ENCODE measurements at regions not wholly inside any gene's neighbourhood (a gene's known extent, or its start where the extent isn't known, plus 50 kb on each side); places are given as distances from the start of the nearest gene placed in this dataset.

DNA sequence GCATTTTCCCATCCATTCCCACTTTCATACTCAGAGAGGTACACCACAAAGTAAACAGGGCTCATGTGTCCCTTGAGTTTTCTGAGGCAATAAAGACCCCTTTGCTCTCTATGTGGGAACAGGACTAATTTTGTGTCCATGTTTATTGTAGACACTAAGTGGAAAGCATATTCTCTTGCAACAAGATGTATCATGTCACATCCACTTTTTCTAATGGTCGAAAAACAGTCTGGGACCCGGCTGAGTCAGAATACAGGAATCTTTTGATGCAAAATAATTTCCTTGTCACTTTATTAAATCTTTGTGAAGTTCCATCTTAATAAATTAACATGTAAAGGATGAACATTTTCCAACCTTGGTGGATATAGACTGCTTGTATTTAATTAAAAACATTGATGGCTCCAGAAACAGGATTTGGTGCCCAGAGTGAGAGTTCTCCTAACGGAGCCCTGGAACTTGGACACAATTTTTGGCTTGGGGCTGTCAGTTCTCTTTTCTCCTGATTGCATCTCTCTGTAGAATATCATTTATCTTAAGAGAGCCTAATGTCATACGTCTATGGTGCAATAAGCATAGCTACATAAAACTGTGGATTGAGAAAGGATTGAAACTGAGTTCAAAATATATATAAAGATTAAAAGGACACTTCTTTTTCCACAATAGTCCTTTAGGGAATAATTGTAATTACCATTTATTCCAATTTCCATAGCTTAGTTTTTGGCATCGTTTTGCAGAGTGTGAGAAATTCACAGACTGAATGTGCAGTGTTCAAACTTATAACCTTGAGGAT lies 1116.7 kb upstream of the SEMA6A start:
- DNase-seq (ENCODE audit: low read depth) = no peak
- TF ChIP-seq, protein P1, sequence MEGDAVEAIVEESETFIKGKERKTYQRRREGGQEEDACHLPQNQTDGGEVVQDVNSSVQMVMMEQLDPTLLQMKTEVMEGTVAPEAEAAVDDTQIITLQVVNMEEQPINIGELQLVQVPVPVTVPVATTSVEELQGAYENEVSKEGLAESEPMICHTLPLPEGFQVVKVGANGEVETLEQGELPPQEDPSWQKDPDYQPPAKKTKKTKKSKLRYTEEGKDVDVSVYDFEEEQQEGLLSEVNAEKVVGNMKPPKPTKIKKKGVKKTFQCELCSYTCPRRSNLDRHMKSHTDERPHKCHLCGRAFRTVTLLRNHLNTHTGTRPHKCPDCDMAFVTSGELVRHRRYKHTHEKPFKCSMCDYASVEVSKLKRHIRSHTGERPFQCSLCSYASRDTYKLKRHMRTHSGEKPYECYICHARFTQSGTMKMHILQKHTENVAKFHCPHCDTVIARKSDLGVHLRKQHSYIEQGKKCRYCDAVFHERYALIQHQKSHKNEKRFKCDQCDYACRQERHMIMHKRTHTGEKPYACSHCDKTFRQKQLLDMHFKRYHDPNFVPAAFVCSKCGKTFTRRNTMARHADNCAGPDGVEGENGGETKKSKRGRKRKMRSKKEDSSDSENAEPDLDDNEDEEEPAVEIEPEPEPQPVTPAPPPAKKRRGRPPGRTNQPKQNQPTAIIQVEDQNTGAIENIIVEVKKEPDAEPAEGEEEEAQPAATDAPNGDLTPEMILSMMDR (IDR thresholded peaks at IDR 0.05; ENCODE audit: insufficient read depth, low read length) = no peak
- H3K4me3 ChIP-seq (ENCODE audit: low read depth, low read length) = no peak overlapping the region

DNA sequence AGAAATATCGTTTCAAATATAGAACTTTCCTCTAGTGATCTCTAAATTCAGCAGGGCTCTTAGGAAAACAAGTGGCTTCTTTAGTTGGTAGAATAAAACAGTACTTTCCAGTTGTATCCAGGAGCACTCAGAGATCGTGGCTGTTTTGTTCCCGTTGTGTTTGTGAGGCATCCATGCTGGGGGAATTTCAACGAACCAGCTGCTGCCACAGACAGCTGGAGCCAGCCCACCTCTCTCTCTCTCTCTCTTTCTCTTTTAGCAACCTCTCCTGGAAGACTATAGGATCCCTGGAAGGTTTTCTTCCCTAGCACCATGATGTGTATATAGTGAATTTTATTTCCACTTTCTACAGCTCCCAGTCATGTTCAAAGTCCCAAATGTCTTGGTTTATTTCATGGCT lies 1116.0 kb upstream of the SEMA6A start:
- TF ChIP-seq, protein P1 (IDR thresholded peaks at IDR 0.05; ENCODE audit: insufficient read depth, low read length) = no peak
- no peak overlapping the region for H3K4me3 ChIP-seq (ENCODE audit: low read depth, low read length)
- DNase-seq (ENCODE audit: low read depth) = no peak

DNA sequence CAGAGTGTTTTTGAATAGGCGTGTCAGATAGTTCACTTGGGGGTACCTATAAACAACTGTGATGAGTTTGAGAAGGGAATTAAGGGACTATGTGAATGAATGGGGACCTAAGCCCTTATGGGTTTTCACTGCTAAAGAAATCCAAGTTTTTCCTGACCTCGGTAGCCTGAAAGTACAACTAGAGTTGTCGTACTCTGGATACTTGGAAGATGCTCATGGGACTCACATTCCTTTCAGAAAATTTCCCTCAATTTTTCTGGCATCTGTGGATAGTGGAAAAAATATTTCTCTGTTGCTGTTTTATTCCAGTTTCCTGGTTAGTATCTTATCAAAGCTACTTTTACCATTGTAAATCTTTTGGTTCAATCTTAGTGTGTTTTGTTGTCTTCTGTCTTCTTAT lies 1112.3 kb upstream of the SEMA6A start:
- TF ChIP-seq, protein P1 (IDR thresholded peaks at IDR 0.05; ENCODE audit: insufficient read depth, low read length) = no peak
- DNase-seq (ENCODE audit: low read depth) = no peak
- H3K4me3 ChIP-seq (ENCODE audit: low read depth, low read length) = no peak overlapping the region

DNA sequence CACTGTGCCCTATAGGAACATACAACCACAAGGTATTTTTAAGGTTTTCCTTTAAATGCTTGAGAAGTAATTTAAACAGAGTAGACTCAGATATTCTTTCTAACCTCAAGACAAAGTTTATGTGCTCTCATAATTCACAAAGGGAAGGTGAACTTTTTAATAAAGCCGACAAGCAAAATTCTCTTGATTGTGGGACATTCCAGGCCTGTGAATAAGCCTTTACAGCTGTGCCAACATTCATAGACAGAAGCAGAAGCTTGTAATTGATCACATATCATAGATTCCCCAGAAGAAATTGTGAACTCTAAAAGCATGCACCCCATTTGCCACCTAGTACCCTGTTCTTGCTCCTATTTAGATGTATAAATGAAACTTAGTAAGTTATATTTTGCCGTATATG lies 1107.8 kb upstream of the SEMA6A start:
- DNase-seq (ENCODE audit: low read depth) = no peak
- TF ChIP-seq, protein P1 (IDR thresholded peaks at IDR 0.05; ENCODE audit: insufficient read depth, low read length) = no peak
- no peak overlapping the region for H3K4me3 ChIP-seq (ENCODE audit: low read depth, low read length)

DNA sequence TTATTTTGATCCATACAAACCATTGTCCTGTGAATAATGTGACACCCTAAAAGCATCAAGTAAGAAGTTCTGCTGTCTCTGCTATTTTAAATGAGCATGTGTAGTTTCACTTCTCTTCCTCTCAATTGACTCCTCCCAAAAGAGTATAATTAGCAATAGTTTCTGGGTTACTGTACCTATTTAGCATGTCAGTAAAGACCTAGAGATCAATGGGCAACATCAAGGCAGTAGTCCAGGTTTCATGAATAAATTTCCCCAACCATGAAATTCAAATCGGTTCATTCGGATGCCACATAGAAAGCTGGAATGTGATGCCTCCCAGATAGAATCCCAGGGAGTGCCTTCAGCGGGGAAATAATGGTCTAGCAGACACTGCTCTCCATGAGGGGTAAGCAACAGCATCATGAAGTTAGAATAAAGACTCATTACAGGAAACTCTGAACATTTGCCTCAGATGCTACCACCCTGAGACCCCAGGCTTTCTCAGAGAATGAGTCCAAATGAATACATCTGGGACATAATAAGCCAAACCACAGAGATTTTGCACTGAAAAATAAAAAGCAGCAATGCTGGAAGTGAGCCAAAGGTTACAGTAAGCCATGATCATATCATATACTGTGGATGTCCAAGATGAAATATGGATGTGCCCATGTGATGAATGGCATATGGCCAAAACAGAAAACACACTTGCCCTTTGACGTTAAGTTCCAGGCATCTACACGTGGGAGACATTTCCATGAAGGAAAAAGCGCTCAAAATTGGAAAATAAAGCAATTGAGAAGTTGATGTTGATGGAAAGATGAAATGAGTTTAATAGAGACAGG lies 1107.0 kb upstream of the SEMA6A start:
- no peak for DNase-seq (ENCODE audit: low read depth)
- TF ChIP-seq, protein P1 (IDR thresholded peaks at IDR 0.05; ENCODE audit: insufficient read depth, low read length) = no peak
- no peak overlapping the region for H3K4me3 ChIP-seq (ENCODE audit: low read depth, low read length)

DNA sequence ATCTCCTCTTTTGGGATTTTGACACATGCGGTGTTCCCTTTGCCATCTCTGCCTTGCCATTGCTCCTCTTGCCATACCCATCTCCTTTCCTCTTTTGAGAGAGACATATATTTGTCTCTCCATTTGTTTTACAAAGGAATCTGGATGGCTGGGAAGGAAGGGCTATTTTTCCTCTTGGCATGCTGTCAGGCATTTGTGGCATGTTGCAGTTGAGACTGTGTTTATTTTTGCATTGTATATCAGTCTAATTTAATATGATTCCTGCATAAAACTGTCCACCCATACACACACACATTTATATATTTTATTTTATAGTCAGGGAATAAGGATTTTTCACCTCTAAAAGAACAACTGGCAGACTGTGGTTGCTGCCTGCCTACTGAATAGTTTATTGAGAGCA lies 1105.8 kb upstream of the SEMA6A start:
- TF ChIP-seq, protein P1 (IDR thresholded peaks at IDR 0.05; ENCODE audit: insufficient read depth, low read length) = no peak
- H3K4me3 ChIP-seq (ENCODE audit: low read depth, low read length) = no peak overlapping the region
- DNase-seq (ENCODE audit: low read depth) = no peak

All from fibroblast of the aortic adventitia (primary cell).